A673 (cell line): ENCODE measurements at regions not wholly inside any gene's neighbourhood (a gene's known extent, or its start where the extent isn't known, plus 50 kb on each side); places are given as distances from the start of the nearest gene placed in this dataset.

Source experiments
- BruUV-seq: library from RNA; stranded (reverse); fragments of 400-500 nt; replicated peaks from 2 replicates; lab custom pipeline; 2021; lab: Mats Ljungman, UMichigan
- CTCF ChIA-PET: fragments of 300-600 bp; sonication (Branson Sonifier 250); formaldehyde crosslinking; loops from one replicate; lab custom pipeline; 2022; ENCODE audit warnings: antibody characterized with exemption; lab: Charles Lee
- POLR2A ChIA-PET: fragments of 300-600 bp; sonication (Branson Sonifier 250); formaldehyde crosslinking; loops from one replicate; lab custom pipeline; 2022; ENCODE audit warnings: antibody characterized with exemption; ENCODE audit not compliant: low non-redundant PET; lab: Charles Lee
- DNase-seq: peaks from one replicate; pipeline ENCODE4 v3.0.0-alpha.2; 2015; ENCODE audit warnings: low spot score
- H3K27ac ChIP-seq: fragments of 200-600 bp; sonication (generic); 2 replicates; pipeline ENCODE4 v1.5.1; 2016; ENCODE audit warnings: mixed run types, low read depth, mild to moderate bottlenecking, mixed read lengths, antibody characterized with exemption, low read length; ENCODE audit not compliant: poor library complexity, severe bottlenecking
- H3K27me3 ChIP-seq: fragments of 200-600 bp; sonication (generic); replicated peaks from 2 replicates; pipeline ENCODE4 v1.6.1; 2017; ENCODE audit warnings: mixed run types, low read depth, mild to moderate bottlenecking, mixed read lengths, antibody characterized with exemption, low read length; ENCODE audit not compliant: insufficient read depth, poor library complexity
- H3K36me3 ChIP-seq: fragments of 200-600 bp; sonication (generic); 2 replicates; pipeline ENCODE4 v1.6.1; 2016; ENCODE audit warnings: mixed run types, mild to moderate bottlenecking, mixed read lengths, antibody characterized with exemption, low read length; ENCODE audit not compliant: insufficient read depth, poor library complexity, severe bottlenecking
- H3K4me1 ChIP-seq: fragments of 200-600 bp; sonication (generic); 2 replicates; pipeline ENCODE4 v1.6.1; 2017; ENCODE audit warnings: mixed run types, mild to moderate bottlenecking, mixed read lengths, antibody characterized with exemption, low read length; ENCODE audit not compliant: insufficient read depth, poor library complexity, severe bottlenecking
- H3K4me3 ChIP-seq: fragments of 200-600 bp; sonication (generic); 2 replicates; pipeline ENCODE4 v1.5.1; 2016; ENCODE audit warnings: low read depth, mixed run types, mild to moderate bottlenecking, mixed read lengths, low read length; ENCODE audit not compliant: poor library complexity, severe bottlenecking
- H3K9me3 ChIP-seq: fragments of 200-600 bp; sonication (generic); 2 replicates; pipeline ENCODE4 v1.6.1; 2016; ENCODE audit warnings: mixed run types, low read depth, mild to moderate bottlenecking, mixed read lengths, antibody characterized with exemption, low read length; ENCODE audit not compliant: poor library complexity, severe bottlenecking
- CTCF ChIP-seq: fragments of 300-800, 200-600 bp; sonication (generic); conservative IDR thresholded peaks from 2 replicates; pipeline ENCODE4 v1.5.1; 2017; ENCODE audit warnings: low read depth, mild to moderate bottlenecking, antibody characterized with exemption, low read length, moderate library complexity, mixed read lengths
- EZH2 ChIP-seq: fragments of 200-600 bp; sonication (generic); IDR thresholded peaks from 2 replicates; pipeline ENCODE4 v1.6.1; 2017; ENCODE audit warnings: borderline replicate concordance, low read depth, mild to moderate bottlenecking, mixed read lengths, antibody characterized with exemption, low read length; ENCODE audit not compliant: poor library complexity, severe bottlenecking
- intact Hi-C: fragments of 100-400 bp; cut with micrococcal nuclease; formaldehyde crosslinking; loops from one replicate; pipeline ENCODE4 v1.10.0; 2022; ENCODE audit not compliant: unreplicated experiment

GRCh38 chr6:102942206-102942605 lies 1548.7 kb downstream of the GRIK2 start:
- BruUV-seq = no TSS peak
- Histone ChIP-seq H3K27ac (no peak overlapping the region), H3K4me3 (no peak overlapping the region), H3K36me3 (no peaks in the 10 kb centered on the region), H3K9me3 (no peaks in the 10 kb centered on the region), H3K4me1 (no peaks in the 10 kb centered on the region), H3K27me3 (no peaks in the 10 kb centered on the region)
- no peak for TF ChIP-seq EZH2
- intact Hi-C loops = no loop called here
- ChIA-PET POLR2A (no interaction called here), CTCF (no interaction called here)
- no peak for DNase-seq

GRCh38 chr6:102936959-102937358 lies 1543.5 kb downstream of the GRIK2 start:
- no peak overlapping the region for H3K4me3 ChIP-seq
- H3K36me3 ChIP-seq = no peaks in the 10 kb centered on the region
- DNase-seq = no peak
- BruUV-seq = no TSS peak
- no peak overlapping the region for H3K27ac ChIP-seq
- ChIA-PET CTCF (no interaction called here), POLR2A (no interaction called here)
- no peaks in the 10 kb centered on the region for H3K4me1 ChIP-seq
- TF ChIP-seq CTCF (no peak), EZH2 (no peak)
- no peaks in the 10 kb centered on the region for H3K9me3 ChIP-seq
- no peaks in the 10 kb centered on the region for H3K27me3 ChIP-seq
- intact Hi-C loops = no loop called here

GRCh38 chr6:102928109-102928508 lies 1534.6 kb downstream of the GRIK2 start:
- intact Hi-C loops = no loop called here
- CTCF ChIA-PET = no interaction called here
- H3K4me1 ChIP-seq = no peaks in the 10 kb centered on the region
- H3K9me3 ChIP-seq = no peaks in the 10 kb centered on the region
- no peak for DNase-seq
- H3K27me3 ChIP-seq = no peaks in the 10 kb centered on the region
- H3K27ac ChIP-seq = no peak overlapping the region
- POLR2A ChIA-PET = no interaction called here
- H3K36me3 ChIP-seq = no peaks in the 10 kb centered on the region
- no peak overlapping the region for H3K4me3 ChIP-seq
- no peak for TF ChIP-seq CTCF
- TF ChIP-seq EZH2 = no peak
- no TSS peak for BruUV-seq

GRCh38 chr6:102918161-102918560 lies 1524.7 kb downstream of the GRIK2 start:
- CTCF ChIA-PET = no interaction called here
- H3K4me3 ChIP-seq = no peak overlapping the region
- no peaks in the 10 kb centered on the region for H3K36me3 ChIP-seq
- H3K4me1 ChIP-seq = no peaks in the 10 kb centered on the region
- DNase-seq = no peak
- BruUV-seq = no TSS peak
- POLR2A ChIA-PET = no interaction called here
- no peaks in the 10 kb centered on the region for H3K27me3 ChIP-seq
- no peaks in the 10 kb centered on the region for H3K9me3 ChIP-seq
- H3K27ac ChIP-seq = no peak overlapping the region
- TF ChIP-seq EZH2 (no peak), CTCF (no peak)
- intact Hi-C loops = no loop called here
